ENCODE measurements at regions not wholly inside any gene's neighbourhood (a gene's known extent, or its start where the extent isn't known, plus 50 kb on each side); places are given as distances from the start of the nearest gene placed in this dataset.

DNA sequence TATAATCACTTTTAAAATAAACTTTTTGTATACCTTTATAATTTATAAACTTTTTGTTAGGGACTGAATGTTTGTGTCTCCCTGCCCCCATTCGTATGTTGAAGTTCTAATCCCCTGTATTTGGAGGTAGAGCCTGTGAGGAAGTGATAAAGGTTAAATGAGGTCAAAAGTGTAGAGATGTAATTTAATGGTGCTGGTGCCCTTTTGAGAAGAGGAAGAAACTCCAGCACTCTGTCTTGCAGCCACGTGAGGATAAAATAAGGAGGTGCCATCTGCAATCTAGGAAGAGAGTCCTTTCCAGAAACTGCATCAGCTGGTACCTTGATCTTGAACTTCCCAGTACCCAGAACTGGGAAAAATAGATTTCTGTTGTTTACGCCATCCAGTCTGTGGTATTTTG is 106.1 kb upstream of the RGMA start:
- TF ChIP-seq, protein P1, sequence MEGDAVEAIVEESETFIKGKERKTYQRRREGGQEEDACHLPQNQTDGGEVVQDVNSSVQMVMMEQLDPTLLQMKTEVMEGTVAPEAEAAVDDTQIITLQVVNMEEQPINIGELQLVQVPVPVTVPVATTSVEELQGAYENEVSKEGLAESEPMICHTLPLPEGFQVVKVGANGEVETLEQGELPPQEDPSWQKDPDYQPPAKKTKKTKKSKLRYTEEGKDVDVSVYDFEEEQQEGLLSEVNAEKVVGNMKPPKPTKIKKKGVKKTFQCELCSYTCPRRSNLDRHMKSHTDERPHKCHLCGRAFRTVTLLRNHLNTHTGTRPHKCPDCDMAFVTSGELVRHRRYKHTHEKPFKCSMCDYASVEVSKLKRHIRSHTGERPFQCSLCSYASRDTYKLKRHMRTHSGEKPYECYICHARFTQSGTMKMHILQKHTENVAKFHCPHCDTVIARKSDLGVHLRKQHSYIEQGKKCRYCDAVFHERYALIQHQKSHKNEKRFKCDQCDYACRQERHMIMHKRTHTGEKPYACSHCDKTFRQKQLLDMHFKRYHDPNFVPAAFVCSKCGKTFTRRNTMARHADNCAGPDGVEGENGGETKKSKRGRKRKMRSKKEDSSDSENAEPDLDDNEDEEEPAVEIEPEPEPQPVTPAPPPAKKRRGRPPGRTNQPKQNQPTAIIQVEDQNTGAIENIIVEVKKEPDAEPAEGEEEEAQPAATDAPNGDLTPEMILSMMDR (IDR thresholded peaks at IDR 0.05) = no peak
- no peak for TF ChIP-seq POLR2A (IDR thresholded peaks at IDR 0.05)
